ENCODE measurements at regions not wholly inside any gene's neighbourhood (a gene's known extent, or its start where the extent isn't known, plus 50 kb on each side); places are given as distances from the start of the nearest gene placed in this dataset.

DNA sequence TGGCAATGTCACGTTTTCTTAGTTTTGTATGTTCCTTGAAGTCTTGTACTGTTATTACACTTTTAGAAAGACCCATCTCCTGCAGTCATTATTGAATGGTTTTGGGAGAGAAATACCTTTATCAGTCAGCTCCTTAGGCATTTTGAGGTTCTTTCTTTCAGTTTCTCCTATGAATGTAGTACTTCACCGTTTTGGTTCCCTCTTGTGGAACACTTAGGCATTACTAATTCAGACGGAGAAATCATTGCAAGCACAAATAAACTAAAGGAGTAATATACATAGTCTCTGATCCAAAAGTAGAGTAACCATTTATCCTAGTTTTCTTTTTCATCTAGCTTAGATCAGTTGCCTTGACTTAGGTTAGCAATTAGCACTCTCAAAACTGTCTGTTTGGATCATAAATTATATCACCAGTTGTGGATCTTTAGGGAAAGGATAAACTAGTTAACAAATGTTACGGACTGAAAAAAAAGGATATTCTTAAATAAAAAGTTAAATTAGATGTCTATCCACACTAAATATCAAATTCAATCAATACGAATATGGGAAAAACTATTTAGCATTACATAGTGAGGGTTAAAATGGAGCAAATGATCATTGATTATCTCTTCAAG lies 1538.3 kb upstream of the SEL1L start:
- no peak for TF ChIP-seq POLR2A (IDR thresholded peaks at IDR 0.05)
- no peak for TF ChIP-seq CTCF (IDR thresholded peaks at IDR 0.05)
